HG02870 (cell line): ENCODE measurements at regions not wholly inside any gene's neighbourhood (a gene's known extent, or its start where the extent isn't known, plus 50 kb on each side); places are given as distances from the start of the nearest gene placed in this dataset.

ENCODE experiments used
- ATAC-seq: cut with Tn5 transposase; IDR thresholded peaks from one replicate; pipeline ENCODE4 v1.9.1; 2021; ENCODE audit warnings: mild to moderate bottlenecking, moderate library complexity; ENCODE audit not compliant: unreplicated experiment

DNA sequence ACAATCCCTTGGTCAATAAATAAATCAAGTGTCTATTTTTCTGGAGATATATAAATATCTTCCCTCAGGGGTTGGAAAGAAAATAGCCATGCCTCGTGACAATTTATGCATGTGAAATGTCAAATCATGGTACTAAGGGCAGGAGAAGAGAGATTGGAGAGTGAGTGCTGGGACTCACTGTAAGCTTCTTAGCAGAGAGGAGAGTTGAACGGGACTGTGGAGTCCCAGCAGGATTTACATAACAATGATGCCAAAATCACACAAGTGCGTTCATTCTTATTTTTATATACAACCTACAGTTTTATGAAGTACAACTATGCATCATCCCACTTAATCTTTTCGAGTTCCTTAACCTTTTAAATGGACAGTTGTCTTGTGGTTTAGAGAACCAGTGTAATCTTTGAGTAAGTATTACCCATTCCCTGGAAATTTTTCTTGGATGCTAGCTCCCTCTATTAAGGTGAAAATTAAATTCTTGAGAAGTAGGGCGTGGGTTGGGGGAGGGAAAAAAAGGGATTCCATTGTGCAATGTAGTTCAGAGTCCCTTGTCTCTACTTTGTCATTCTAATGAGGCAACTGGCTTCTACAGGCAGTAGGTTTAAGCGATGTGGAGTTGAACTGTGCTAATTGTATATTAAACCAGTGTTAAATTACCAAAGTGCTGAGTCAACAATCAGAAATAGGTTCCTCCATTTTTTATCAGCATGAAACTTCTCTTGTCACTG is 143.6 kb upstream of the EPHA4 start:
- ATAC-seq, result no peak

- ATAC-seq, result no peak
These were observed 138.6 kb upstream of the EPHA4 start for GRCh38 chr2:221710744-221711143.

DNA sequence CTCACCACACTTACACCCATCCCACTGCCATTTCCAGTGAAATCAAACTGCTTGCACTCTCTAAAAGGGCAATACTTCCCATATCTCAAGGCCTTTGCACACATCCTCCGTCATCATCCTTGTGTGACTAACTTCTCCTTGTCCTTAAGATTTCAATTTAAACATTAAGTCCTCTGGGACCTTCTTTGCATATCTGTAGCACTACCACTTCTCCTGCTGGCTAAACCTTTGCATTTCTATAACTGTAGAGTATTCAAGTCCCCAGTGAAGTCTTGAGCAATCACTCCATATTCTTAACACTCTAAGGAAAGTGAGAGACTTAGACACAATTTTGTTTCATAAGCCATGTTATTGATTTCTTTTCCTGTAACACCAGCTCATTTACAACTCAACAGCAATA is 136.8 kb upstream of the EPHA4 start:
- ATAC-seq, result no peak

GRCh38 chr2:221705185-221705877 is 133.2 kb upstream of the EPHA4 start:
- ATAC-seq, result no peak

DNA sequence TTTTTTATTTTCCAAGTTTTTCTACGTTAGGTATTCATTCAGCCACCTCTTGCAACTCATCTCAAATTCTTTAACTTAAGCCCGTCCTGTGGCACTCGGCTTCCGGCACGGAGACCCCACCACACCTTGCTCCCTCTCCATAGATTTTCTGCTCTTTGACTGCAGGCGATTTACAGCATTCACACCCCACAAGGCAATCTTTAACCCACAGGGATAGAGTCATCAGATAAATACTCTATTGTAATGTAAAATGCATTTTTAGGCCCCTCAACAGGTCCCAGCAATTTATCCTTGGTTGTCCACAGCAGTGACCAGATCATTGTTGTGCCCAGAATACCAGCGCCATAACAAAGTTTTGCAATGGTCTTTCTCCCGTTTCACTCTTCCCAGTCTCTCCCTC is 132.3 kb upstream of the EPHA4 start:
- ATAC-seq, result no peak

DNA sequence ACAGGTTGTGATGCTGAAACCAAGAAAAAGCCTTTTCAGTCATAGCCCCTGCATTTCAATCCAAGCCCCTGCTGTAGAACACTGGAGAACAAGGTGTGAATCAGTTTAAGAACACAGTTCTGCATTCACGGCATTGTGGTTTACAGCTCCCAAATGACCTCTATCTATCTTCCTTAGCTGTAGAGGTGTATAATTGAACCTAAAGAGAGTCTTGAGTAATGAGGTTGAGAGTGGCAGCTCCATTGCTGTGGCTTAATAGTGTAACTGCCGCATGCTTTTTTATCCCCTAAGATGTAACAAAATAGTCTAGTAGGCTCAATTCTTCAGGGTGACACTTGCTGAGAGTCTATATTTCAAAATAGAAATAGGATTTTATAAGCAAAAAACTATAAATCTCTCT is 121.3 kb upstream of the EPHA4 start:
- no peak for ATAC-seq

GRCh38 chr2:221691571-221691970 is 119.5 kb upstream of the EPHA4 start:
- ATAC-seq, result no peak

- ATAC-seq, result no peak
These were observed 117.0 kb upstream of the EPHA4 start for GRCh38 chr2:221689140-221689539.

GRCh38 chr2:221680548-221680947 is 108.4 kb upstream of the EPHA4 start:
- no peak for ATAC-seq

- no peak for ATAC-seq
These were observed 105.6 kb upstream of the EPHA4 start for GRCh38 chr2:221677688-221678087.

DNA sequence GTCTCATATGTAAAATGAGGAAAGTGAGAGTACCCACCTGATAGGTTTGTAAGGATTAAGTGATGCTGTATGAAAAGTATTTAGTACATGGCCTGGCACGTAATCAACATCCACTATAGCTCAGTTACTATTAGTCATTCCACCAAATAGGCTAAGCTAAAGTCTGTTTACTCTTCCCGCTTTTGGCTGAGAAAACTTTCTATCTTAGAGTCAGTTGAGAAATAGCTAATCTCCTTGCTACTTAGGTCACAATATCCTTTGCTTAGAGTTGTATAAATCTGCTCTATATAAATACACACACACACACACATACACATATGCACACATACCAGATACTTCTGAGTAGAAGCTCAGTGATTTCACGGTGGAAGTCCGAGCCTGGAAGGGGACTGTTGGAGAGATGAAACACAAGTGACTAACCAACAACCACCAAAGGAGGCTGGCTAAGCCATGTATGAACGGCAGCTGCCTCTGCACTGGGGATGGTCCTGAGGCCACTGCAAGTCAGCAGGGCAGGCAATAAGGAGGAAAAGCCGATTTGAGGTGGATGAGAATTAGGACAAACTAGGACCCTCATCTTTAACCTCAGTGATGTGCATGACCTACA is 104.6 kb upstream of the EPHA4 start:
- ATAC-seq, result no peak

DNA sequence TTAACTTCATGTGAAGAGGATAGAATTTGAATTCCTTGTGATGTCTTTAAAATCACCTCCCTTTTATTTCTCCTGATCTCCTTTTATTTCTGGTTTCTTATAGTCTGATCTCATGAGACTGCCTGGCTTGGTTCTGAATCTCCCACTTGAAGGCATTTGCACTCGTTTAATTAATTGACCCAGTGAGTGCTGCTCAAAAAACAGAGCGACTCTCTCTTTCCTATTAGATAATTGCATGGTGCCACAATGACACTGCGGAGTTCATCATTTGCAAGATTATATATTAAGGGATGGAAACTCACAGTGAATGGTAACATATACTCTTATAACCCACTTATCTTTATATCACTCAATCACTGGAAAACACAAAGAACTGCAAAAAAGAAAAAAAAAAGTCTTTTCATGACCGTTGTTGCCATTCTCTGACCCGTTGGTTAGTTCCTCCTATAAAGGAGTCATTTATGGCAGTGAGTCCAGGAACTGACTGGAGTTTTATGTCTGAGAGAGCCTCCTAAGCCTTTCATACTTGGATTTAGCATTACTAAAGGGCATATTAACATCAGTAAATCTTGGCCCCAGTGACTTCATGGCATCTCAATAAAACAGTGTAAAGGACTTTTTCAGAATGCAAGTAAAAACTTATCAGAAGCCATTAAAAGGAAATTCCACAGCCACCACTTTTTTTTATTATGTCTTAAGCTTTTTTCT is 103.3 kb upstream of the EPHA4 start:
- no peak for ATAC-seq

DNA sequence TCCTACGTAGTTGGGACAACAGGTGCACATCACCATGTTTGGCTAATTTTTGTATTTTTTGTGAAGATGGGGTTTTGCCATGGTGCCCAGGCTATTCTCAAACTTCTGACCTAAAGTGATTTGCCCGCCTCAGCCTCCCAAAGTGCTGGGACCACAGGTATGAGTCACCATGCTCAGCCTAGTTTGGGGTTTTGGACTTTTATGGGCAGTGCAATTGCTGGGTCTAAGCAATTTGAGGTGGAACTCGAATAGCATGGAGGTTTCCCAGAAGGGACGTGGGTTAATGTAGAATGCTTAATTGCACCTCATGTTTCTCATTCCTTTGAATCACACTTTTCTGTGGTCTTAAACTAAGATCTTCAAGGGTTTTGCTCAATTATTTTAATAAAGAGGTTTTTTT is 102.3 kb upstream of the EPHA4 start:
- no peak for ATAC-seq

DNA sequence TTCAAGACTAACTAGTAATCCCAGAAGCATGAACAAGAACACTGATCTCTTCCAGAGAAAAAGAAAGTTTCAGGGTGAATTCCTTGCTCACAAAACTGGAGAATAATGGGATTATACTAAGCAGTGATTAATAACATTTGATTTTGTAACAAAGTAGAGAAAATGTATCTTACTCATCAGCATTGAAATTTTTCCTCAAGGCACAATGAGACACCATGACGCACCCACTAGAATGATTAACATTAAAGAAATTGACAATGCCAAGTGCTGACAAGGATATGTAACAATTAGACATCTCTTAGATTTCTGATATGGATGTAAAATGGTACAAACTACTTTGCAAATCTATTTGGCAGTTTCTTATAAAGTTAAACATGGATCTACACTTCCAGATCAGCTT is 101.1 kb upstream of the EPHA4 start:
- ATAC-seq, result no peak

DNA sequence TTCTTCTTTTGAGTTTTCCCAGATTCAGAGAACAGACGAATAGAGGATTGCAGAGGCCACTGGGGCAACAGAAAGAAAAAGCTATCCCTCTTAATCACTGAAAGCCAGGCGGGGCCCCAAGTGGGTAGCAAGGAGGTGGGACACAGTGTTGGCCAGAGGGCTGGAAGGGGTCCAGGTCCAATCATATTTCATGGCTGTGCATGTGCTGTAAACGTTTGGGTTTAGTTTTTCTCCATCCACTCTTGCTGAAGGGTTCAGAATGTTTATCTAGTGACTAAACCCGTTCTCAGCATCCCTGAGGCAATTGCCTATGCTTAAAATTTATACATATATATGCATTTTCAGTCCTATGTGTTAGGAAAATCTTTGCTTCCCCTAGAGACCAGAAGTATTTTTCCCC is 99.4 kb upstream of the EPHA4 start:
- no peak for ATAC-seq

- ATAC-seq, result no peak
These were observed 90.7 kb upstream of the EPHA4 start for GRCh38 chr2:221662689-221663391.

DNA sequence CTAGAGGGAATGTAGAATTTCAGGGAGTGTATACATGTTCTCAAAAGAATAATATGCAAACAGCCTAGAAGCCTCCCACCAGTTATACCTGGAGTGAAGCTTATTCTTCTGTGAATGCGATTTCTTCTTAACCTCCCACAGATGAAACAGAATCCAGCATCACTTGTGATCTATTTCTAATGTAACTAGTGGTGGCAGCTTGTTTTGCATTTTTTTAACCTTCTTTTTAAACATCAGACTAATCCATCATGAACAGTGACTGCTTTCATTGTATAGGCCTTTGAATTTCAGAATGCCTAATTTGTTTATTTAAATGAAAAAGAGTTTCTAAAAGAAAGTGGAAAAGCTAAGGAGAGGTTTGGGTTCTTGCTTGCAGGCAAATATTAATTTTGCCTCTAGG is 85.7 kb upstream of the EPHA4 start:
- no peak for ATAC-seq

- no peak for ATAC-seq
These were observed 83.2 kb upstream of the EPHA4 start for GRCh38 chr2:221655300-221655699.

DNA sequence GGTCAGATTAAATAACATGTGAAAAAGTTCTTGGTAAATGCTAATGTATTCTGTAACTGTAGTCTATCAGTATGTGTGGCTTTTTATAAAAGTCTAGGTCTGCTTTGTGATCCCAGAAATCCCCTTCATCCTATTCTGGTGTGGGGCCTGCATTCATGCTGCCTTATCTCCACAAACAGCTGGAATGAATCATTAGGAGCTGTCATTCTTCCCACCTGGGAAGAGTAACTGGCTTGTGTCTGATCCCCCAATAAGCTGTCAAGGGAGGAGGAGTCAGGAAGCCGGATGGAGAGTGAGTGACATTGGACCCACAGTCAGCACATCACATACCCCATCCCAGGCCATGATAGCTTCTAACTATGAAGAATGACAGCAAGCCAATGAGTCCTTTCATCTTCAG is 81.1 kb upstream of the EPHA4 start:
- ATAC-seq, result no peak

DNA sequence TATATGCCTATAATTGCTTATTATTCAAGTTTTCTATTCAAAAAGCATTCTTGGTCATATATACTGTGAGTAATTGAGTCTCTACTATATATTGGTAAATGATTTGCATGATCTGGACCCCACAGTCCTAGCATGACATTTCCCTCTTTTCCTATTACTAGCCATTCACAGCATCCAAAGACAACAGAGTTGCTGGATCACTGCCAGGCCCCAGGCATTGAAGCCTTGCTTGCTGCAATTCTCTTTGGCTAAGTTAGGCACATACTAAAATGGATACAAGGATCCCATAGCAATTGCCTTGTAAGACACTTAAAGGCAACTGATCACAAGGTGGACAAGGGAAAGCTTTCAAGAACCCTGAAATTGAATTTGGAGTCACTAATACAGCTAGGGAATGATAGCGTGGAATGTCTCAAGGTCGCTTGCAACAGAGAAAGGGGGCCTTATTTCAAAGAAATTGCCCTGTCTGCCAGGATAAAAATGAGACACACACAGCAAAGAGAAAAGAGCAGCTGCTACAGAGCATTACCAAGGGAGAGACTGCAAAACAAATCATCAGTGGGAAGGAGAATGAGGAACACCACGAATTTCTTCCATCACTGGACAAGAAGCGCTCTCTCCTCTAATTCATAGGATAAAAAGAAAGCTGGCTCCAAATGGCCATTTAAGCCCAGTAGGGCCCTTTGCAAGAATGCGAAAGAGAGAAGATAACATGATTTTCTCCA is 77.1 kb upstream of the EPHA4 start:
- no peak for ATAC-seq
